GM12873 (cell line): ENCODE measurements at regions not wholly inside any gene's neighbourhood (a gene's known extent, or its start where the extent isn't known, plus 50 kb on each side); places are given as distances from the start of the nearest gene placed in this dataset.

ENCODE experiments used
- TF ChIP-seq, protein P1 (sequence below): IDR thresholded peaks from 2 replicates; pipeline ENCODE4 v1.5.1; 2012; ENCODE audit warnings: low read depth, mild to moderate bottlenecking, moderate library complexity, low read length, control low read depth; ENCODE audit not compliant: insufficient read depth; ENCODE audit errors: missing control alignments

DNA sequence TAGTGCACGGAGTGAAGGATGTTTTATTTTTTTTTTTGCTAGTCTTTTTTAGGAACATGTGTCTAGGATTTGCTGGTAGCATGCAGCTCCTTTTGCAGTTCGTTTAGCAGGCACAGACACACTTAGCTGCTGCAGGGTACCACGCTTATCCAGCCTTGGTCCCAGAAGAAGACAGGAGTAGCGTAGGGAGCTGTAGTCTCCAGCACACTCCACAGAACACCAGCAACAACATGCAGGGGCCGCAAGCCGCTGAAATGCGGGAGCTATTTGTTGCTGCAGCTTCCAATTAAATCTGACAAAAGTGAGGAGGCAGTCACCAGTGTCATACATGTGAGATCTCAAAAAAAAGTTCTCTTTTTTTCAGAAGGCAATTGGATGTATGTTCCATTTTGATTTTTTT lies 486.2 kb upstream of the KLF6 start:
- TF ChIP-seq, protein P1, sequence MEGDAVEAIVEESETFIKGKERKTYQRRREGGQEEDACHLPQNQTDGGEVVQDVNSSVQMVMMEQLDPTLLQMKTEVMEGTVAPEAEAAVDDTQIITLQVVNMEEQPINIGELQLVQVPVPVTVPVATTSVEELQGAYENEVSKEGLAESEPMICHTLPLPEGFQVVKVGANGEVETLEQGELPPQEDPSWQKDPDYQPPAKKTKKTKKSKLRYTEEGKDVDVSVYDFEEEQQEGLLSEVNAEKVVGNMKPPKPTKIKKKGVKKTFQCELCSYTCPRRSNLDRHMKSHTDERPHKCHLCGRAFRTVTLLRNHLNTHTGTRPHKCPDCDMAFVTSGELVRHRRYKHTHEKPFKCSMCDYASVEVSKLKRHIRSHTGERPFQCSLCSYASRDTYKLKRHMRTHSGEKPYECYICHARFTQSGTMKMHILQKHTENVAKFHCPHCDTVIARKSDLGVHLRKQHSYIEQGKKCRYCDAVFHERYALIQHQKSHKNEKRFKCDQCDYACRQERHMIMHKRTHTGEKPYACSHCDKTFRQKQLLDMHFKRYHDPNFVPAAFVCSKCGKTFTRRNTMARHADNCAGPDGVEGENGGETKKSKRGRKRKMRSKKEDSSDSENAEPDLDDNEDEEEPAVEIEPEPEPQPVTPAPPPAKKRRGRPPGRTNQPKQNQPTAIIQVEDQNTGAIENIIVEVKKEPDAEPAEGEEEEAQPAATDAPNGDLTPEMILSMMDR, result no peak

DNA sequence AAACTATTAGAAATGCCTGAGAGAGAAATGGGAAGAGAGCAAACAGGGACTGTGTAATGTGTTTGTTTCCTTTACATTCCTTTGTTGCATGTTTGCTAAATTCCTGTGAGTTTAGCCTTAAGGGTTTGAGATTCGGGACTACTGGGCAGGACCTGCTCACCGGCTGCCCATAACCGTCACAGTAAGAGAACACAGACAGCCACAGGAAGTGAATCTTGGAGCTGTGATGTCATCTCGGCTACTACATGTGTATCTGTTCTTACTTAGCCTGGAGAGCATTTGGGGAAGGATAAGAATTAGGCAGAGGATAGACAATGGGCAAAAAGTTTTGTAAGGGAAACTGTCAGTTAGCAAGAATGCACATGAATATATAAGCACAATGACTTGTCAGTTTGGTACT lies 485.1 kb upstream of the KLF6 start:
- TF ChIP-seq, protein P1, result no peak

DNA sequence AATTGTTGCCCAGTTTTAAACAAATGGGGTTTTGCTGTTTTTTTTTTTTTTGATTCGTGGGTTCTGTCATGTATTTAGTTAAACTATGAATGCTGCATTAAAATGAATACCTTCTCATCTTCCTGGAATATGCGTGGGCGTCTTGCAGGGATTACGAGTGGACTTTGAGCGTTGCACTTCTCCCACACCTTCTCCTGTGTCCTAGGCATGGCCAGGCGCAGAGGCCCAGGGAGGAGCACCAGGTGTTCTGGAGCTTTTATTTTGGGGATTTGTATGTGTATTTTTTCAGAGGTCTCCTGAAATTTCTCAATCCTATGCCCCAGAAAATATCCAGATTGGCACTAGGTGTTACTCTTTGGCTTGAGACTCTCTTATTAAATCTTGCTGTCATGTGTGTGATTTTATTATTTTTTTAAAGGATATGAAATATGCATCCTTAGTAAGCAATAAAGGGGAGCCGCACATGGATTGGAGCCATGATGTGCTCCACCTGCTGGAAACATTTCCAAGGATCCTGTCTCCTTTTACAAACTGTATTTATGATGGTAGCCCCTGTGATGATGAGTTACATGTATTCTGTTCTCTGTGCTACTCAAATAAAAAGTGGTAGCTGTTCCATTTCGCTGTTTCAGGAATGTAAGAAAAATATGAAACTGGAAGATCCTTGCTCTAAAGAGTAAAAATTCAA lies 482.2 kb upstream of the KLF6 start:
- TF ChIP-seq, protein P1, result no peak

DNA sequence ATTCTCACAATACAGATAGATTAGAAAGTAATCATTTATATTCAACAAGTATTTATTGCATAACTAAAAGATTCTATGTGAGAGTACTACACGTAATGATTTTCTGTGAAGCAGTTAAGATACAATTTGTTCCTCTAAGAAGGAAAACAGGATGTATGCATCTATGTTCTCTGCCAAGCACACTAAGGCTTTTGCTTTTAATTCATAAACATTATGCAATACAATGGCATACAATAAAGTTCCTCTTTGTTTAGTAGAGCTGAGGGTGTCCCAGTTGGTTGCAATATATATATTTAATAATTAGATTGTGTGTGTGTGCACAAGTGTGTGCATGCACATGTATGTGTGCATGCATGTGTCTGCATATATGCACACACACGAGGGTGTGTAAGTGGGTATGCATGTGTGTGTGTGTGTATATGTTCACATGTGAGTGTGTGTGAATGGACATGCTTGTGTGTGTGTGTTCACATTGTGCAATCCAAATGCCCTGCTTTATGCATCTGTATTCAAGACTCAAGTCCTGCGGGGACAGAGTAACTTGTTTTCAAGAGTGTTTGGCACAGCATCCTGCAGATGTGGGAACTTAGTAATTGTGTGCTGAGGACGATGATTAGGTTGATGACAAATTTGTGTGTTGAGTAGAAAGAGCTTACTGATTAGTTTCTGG lies 481.5 kb upstream of the KLF6 start:
- TF ChIP-seq, protein P1, result no peak

GRCh38 chr10:4265964-4266363 lies 481.0 kb upstream of the KLF6 start:
- TF ChIP-seq, protein P1, result no peak

- TF ChIP-seq, protein P1, result no peak
These were observed 479.3 kb upstream of the KLF6 start for GRCh38 chr10:4264209-4264865.

DNA sequence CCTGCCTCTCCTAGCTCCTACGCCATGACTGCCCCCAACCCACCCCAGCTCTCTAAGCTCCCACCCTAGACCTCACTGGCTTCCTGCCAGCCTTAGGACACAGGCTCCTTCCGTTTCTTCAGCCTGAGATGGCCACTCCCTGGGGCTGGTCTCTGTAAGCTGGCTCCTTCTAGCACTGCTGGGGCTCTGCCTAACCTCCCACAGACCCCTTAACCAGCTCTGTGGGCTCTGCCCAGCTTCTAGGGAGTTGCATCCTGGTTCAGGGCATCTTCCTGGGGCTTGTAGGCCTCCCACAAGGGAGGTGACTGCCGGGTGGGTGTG lies 478.6 kb upstream of the KLF6 start:
- TF ChIP-seq, protein P1, result no peak
